ENCODE measurements at regions not wholly inside any gene's neighbourhood (a gene's known extent, or its start where the extent isn't known, plus 50 kb on each side); places are given as distances from the start of the nearest gene placed in this dataset.
"Not testable (repeated sequence)": the region's sequence is repeated elsewhere in the genome, so short reads cannot be mapped to it uniquely, and the experiment has no call there.

DNA sequence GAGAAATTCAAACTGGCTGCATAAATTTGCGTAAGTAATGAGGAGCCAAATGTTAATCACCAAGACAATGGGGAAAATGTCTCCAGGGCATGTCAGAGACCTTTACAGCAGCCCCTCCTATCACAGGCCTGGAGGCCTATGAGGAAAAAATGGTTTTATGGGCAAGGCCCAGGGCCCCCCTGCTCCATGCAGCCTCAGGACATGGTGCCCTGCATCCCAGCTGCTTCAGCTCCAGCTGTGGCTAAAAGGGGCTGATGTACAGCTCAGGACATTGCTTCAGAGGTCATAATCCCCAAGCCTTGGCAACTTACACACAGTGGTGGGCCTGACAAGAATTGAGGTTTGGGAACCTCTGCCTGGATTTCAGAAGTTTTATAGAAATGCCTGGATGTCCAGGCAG lies 126.2 kb upstream of the TGFBR2 start:
- TF ChIP-seq, protein P1, sequence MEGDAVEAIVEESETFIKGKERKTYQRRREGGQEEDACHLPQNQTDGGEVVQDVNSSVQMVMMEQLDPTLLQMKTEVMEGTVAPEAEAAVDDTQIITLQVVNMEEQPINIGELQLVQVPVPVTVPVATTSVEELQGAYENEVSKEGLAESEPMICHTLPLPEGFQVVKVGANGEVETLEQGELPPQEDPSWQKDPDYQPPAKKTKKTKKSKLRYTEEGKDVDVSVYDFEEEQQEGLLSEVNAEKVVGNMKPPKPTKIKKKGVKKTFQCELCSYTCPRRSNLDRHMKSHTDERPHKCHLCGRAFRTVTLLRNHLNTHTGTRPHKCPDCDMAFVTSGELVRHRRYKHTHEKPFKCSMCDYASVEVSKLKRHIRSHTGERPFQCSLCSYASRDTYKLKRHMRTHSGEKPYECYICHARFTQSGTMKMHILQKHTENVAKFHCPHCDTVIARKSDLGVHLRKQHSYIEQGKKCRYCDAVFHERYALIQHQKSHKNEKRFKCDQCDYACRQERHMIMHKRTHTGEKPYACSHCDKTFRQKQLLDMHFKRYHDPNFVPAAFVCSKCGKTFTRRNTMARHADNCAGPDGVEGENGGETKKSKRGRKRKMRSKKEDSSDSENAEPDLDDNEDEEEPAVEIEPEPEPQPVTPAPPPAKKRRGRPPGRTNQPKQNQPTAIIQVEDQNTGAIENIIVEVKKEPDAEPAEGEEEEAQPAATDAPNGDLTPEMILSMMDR (conservative IDR thresholded peaks at IDR 0.05 in 1 of 2, IDR thresholded peaks at IDR 0.05 in 1 of 2; ENCODE audit: low read depth in 1 of 2, low read length in 2 of 2): not testable (repeated sequence)
- not testable (repeated sequence) for TF ChIP-seq EZH2 (IDR thresholded peaks at IDR 0.05; ENCODE audit: low read length, missing control alignments)

Data from fibroblast of lung (primary cell).